ENCODE measurements at regions not wholly inside any gene's neighbourhood (a gene's known extent, or its start where the extent isn't known, plus 50 kb on each side); places are given as distances from the start of the nearest gene placed in this dataset.

DNA sequence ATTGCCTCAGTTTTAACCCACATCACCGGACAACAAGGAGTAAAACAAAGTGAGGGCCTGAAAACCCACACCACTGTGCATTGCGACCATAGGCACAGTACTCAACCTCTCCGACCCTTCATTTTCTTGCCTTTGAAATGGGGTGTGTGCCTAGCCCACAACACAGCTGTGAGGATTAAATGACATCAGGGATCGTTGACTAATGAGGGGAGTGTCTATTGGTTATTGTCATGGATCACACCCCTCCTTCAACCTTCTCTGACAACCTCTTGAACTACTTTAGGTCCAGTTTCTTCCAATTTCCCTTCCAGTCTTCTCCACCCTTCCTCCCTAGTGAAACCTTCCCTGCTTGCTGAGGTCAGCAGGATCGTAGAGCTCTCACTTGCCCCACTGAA is 89.5 kb downstream of the HES1 start:
- DNase-seq = no peak
- H3K27ac ChIP-seq = no peak overlapping the region
- no peaks in the 10 kb centered on the region for H3K27me3 ChIP-seq
- intact Hi-C loops (cut with DNase I) = no loop called here
- H3K4me1 ChIP-seq = peaks cover 13% of the 10 kb centered on the region
- H3K4me3 ChIP-seq = no peak overlapping the region
- no peaks in the 10 kb centered on the region for H3K9me3 ChIP-seq
- ATAC-seq = no peak
- no peaks in the 10 kb centered on the region for H3K36me3 ChIP-seq (replicated peaks in 1 of 2; ENCODE audit: insufficient read depth in 1 of 2, low read depth in 2 of 2)
- TF ChIP-seq POLR2A (IDR thresholded peaks at IDR 0.05) = no peak
- TF ChIP-seq, protein P1, sequence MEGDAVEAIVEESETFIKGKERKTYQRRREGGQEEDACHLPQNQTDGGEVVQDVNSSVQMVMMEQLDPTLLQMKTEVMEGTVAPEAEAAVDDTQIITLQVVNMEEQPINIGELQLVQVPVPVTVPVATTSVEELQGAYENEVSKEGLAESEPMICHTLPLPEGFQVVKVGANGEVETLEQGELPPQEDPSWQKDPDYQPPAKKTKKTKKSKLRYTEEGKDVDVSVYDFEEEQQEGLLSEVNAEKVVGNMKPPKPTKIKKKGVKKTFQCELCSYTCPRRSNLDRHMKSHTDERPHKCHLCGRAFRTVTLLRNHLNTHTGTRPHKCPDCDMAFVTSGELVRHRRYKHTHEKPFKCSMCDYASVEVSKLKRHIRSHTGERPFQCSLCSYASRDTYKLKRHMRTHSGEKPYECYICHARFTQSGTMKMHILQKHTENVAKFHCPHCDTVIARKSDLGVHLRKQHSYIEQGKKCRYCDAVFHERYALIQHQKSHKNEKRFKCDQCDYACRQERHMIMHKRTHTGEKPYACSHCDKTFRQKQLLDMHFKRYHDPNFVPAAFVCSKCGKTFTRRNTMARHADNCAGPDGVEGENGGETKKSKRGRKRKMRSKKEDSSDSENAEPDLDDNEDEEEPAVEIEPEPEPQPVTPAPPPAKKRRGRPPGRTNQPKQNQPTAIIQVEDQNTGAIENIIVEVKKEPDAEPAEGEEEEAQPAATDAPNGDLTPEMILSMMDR (IDR thresholded peaks at IDR 0.05) = no peak
- 85 to 88% methylated on average over 5 of the region's 5 CpGs for WGBS, 2 donors

DNA sequence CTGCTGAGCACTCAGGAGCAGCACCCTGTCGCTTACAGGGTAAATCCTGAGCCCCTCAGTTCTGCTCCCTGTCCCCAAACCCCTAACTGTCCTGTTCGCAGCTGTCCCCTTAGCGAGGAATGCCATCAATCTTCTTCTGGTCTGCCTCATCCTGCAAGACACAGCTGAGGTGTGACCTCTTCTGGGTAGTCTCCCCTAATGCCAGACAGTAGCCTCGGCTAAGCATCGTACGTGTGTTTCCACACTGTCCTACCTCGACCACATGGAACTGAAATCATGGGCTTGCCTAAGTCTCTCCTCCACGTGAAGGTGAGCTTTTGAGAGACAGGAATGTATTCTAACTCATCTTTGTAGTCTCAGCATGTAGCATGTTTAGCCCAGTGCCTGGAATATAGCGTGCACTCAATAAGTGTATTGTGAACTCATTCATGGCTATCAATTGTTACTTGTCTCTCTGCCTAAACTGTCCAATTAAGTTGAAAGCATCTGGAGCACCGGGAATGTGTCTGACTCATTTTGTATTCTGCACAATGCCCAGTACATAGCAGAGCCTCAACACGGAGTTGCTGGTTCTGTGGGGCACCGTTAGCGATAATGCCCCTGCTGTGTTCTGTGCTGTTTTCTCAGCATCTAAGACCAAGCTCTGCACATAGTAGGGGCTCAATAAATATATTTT is 90.2 kb downstream of the HES1 start:
- Histone ChIP-seq H3K9me3 (no peaks in the 10 kb centered on the region), H3K27me3 (no peaks in the 10 kb centered on the region), H3K36me3 (replicated peaks in 1 of 2; ENCODE audit: insufficient read depth in 1 of 2, low read depth in 2 of 2) (no peaks in the 10 kb centered on the region), H3K27ac (no peak overlapping the region), H3K4me1 (peaks cover 13% of the 10 kb centered on the region), H3K4me3 (no peak overlapping the region)
- intact Hi-C loops (cut with DNase I) = no loop called here
- 78 to 83% methylated on average over 11 to 12 of the region's 13 CpGs for WGBS, 2 donors
- TF ChIP-seq POLR2A (IDR thresholded peaks at IDR 0.05) = no peak
- TF ChIP-seq, protein P1 (IDR thresholded peaks at IDR 0.05) = no peak
- no peak for ATAC-seq
- no peak for DNase-seq

DNA sequence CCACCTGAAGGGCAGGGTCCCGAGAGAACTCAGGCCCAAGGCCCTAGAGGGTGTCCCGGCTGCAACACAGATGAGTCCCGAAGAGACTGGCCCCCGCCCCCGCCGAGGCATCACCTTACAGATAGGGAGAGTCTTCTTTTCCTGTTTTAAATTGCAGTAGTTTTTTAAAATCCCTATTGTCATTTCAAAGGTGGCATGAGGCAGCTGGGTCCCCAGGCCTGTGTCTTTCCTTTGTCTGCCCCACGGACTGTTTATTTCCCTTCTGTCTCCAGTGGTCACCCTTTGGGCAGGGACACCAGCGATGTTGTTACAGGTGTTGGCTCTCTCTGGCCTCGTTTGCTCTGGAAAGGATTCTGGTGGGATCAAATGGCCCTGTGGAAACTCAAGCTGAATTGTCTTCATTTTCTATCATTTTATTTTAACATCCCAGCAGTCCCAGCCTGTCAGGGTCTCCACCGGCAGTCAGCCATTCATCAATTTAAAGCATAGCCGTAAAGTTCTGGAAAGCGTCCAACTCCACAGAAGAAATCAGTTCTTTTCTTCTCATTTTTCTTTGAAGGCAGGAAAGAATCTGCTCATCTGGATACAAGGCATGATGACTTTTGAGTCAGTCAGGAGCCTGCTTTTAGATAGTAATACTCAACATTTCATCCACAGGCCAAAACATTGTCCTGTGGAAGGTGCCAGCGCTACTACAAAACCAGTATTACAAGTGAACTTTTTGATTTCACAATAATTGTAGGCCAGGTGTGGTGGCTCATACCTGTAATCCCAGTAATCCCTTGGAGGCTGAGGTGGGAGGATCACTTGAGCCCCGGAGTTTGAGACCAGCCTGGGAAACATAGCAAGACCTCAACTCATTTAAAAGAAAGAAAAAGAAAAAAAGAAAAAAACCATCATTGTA is 96.2 kb downstream of the HES1 start:
- H3K36me3 ChIP-seq (replicated peaks in 1 of 2; ENCODE audit: insufficient read depth in 1 of 2, low read depth in 2 of 2) = no peaks in the 10 kb centered on the region
- no peak overlapping the region for H3K4me3 ChIP-seq
- ATAC-seq (peak; percentile 33), DNase-seq (no peak)
- H3K27me3 ChIP-seq = no peaks in the 10 kb centered on the region
- H3K9me3 ChIP-seq = no peaks in the 10 kb centered on the region
- WGBS, 2 donors = 56 to 75% methylated on average over 13 to 14 of the region's 14 CpGs
- no peak overlapping the region for H3K27ac ChIP-seq
- H3K4me1 ChIP-seq = no peaks in the 10 kb centered on the region
- intact Hi-C loops (cut with DNase I) = no loop called here
- TF ChIP-seq POLR2A (IDR thresholded peaks at IDR 0.05) = no peak
- TF ChIP-seq, protein P1 (IDR thresholded peaks at IDR 0.05) = no peak

DNA sequence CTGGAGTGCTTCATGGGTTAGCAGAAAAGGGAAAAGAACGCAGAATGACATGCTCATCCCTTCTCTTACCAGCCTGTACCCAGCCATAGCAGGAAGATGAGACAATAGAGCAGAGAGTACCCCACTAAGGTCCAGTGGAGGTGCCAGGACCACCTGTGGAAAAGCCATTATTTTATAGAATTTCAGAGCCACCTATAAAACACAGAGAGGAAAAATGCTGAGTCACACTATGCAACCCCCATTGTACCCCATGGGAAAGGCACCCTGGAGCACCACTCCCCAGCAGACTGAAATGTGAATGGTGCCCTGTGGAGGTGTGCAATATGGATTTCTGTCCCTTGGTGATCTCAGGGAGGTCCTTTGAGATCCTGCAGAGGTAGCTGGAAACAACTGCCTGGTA is 97.2 kb downstream of the HES1 start:
- no peak for TF ChIP-seq POLR2A (IDR thresholded peaks at IDR 0.05)
- TF ChIP-seq, protein P1 (IDR thresholded peaks at IDR 0.05) = no peak
- Histone ChIP-seq H3K4me3 (no peak overlapping the region), H3K4me1 (no peaks in the 10 kb centered on the region), H3K36me3 (replicated peaks in 1 of 2; ENCODE audit: insufficient read depth in 1 of 2, low read depth in 2 of 2) (no peaks in the 10 kb centered on the region), H3K9me3 (no peaks in the 10 kb centered on the region), H3K27ac (no peak overlapping the region), H3K27me3 (no peaks in the 10 kb centered on the region)
- 90% methylated on average over 1 of the region's 1 CpG for WGBS, 2 donors
- no peak for ATAC-seq
- intact Hi-C loops (cut with DNase I) = no loop called here
- DNase-seq = no peak

Data from body of pancreas (tissue), 4 donors.